ENCODE measurements at regions not wholly inside any gene's neighbourhood (a gene's known extent, or its start where the extent isn't known, plus 50 kb on each side); places are given as distances from the start of the nearest gene placed in this dataset.

- TF ChIP-seq TAF1 (IDR thresholded peaks at IDR 0.05; ENCODE audit: borderline replicate concordance, insufficient read depth, low read length) (no peak), POLR2AphosphoS5 (IDR thresholded peaks at IDR 0.05; ENCODE audit: low read depth, low read length) (no peak)
Observed at GRCh38 chr6:6976193-6976592, 131.6 kb upstream of the RREB1 start.
